ENCODE measurements at regions not wholly inside any gene's neighbourhood (a gene's known extent, or its start where the extent isn't known, plus 50 kb on each side); places are given as distances from the start of the nearest gene placed in this dataset.

DNA sequence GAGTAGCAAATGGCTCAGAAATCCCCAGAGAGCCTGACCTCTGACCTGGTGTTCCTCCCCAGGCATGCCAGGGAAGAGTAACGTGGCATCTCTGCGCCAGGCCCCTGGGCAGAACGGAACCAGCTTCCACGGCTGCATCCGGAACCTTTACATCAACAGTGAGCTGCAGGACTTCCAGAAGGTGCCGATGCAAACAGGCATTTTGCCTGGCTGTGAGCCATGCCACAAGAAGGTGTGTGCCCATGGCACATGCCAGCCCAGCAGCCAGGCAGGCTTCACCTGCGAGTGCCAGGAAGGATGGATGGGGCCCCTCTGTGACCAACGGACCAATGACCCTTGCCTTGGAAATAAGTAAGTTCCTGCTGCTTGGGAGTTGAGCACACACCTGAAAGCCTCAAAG, 83.4 kb upstream of the PACRGL start:
- no peaks in the 10 kb centered on the region for H3K36me3 ChIP-seq (ENCODE audit: control insufficient read depth in 2 of 2, insufficient read depth in 2 of 2, low read length in 1 of 2)
- no peak overlapping the region for H3K4me3 ChIP-seq (ENCODE audit: low read depth in 1 of 2, low read length in 2 of 2)
- H3K27ac ChIP-seq (ENCODE audit: low read depth in 2 of 2, low read length in 1 of 2), result no peak overlapping the region
- no peaks in the 10 kb centered on the region for H3K27me3 ChIP-seq (ENCODE audit: control insufficient read depth in 1 of 2, insufficient read depth in 2 of 2, low read length in 2 of 2)
- H3K4me1 ChIP-seq (ENCODE audit: control insufficient read depth in 2 of 2, insufficient read depth in 2 of 2, low read length in 1 of 2), result no peaks in the 10 kb centered on the region
- WGBS, 2 donors, result 80 to 86% methylated on average over 8 of the region's 8 CpGs
- no peaks in the 10 kb centered on the region for H3K9me3 ChIP-seq (ENCODE audit: control insufficient read depth in 2 of 2, insufficient read depth in 1 of 2, low read depth in 1 of 2, low read length in 1 of 2)

- no peak overlapping the region for H3K27ac ChIP-seq (ENCODE audit: low read depth in 2 of 2, low read length in 1 of 2)
- no peaks in the 10 kb centered on the region for H3K9me3 ChIP-seq (ENCODE audit: control insufficient read depth in 2 of 2, insufficient read depth in 1 of 2, low read depth in 1 of 2, low read length in 1 of 2)
- H3K27me3 ChIP-seq (ENCODE audit: control insufficient read depth in 1 of 2, insufficient read depth in 2 of 2, low read length in 2 of 2), result no peaks in the 10 kb centered on the region
- no peaks in the 10 kb centered on the region for H3K36me3 ChIP-seq (ENCODE audit: control insufficient read depth in 2 of 2, insufficient read depth in 2 of 2, low read length in 1 of 2)
- H3K4me3 ChIP-seq (ENCODE audit: low read depth in 1 of 2, low read length in 2 of 2), result no peak overlapping the region
- no peaks in the 10 kb centered on the region for H3K4me1 ChIP-seq (ENCODE audit: control insufficient read depth in 2 of 2, insufficient read depth in 2 of 2, low read length in 1 of 2)
- WGBS, 2 donors, result 36 to 40% methylated on average over 10 of the region's 10 CpGs
Measured at GRCh38 chr4:20617678-20618396, 82.4 kb upstream of the PACRGL start.

GRCh38 chr4:20618731-20619130, 81.5 kb upstream of the PACRGL start:
- H3K36me3 ChIP-seq (ENCODE audit: control insufficient read depth in 2 of 2, insufficient read depth in 2 of 2, low read length in 1 of 2), result no peaks in the 10 kb centered on the region
- H3K4me1 ChIP-seq (ENCODE audit: control insufficient read depth in 2 of 2, insufficient read depth in 2 of 2, low read length in 1 of 2), result no peaks in the 10 kb centered on the region
- H3K27me3 ChIP-seq (ENCODE audit: control insufficient read depth in 1 of 2, insufficient read depth in 2 of 2, low read length in 2 of 2), result no peaks in the 10 kb centered on the region
- no peak overlapping the region for H3K27ac ChIP-seq (ENCODE audit: low read depth in 2 of 2, low read length in 1 of 2)
- no peaks in the 10 kb centered on the region for H3K9me3 ChIP-seq (ENCODE audit: control insufficient read depth in 2 of 2, insufficient read depth in 1 of 2, low read depth in 1 of 2, low read length in 1 of 2)
- WGBS, 2 donors, result 73 to 79% methylated on average over 12 of the region's 12 CpGs
- H3K4me3 ChIP-seq (ENCODE audit: low read depth in 1 of 2, low read length in 2 of 2), result no peak overlapping the region

DNA sequence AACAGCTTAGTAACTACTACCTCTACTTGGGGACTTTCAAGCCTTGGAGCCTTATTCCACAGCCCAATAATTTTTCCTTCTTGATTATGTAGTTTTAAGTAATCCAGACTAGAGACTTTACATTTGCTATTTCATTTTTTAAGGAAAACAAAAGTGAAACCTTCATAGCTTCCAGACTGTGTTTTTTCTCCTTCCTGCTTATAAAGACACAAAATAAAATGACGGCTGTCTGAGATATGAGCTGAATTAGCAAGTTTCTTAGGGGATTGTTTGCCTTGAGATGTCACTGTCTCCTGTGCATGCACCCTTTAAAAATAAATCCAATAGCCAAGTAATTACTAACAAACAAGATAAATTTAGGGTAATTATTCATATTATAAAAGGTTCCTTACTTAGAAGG, 78.8 kb upstream of the PACRGL start:
- no peaks in the 10 kb centered on the region for H3K36me3 ChIP-seq (ENCODE audit: control insufficient read depth in 2 of 2, insufficient read depth in 2 of 2, low read length in 1 of 2)
- WGBS, 2 donors, result 33 to 37% methylated on average over 1 of the region's 1 CpG
- no peaks in the 10 kb centered on the region for H3K4me1 ChIP-seq (ENCODE audit: control insufficient read depth in 2 of 2, insufficient read depth in 2 of 2, low read length in 1 of 2)
- no peak overlapping the region for H3K27ac ChIP-seq (ENCODE audit: low read depth in 2 of 2, low read length in 1 of 2)
- H3K4me3 ChIP-seq (ENCODE audit: low read depth in 1 of 2, low read length in 2 of 2), result no peak overlapping the region
- no peaks in the 10 kb centered on the region for H3K9me3 ChIP-seq (ENCODE audit: control insufficient read depth in 2 of 2, insufficient read depth in 1 of 2, low read depth in 1 of 2, low read length in 1 of 2)
- no peaks in the 10 kb centered on the region for H3K27me3 ChIP-seq (ENCODE audit: control insufficient read depth in 1 of 2, insufficient read depth in 2 of 2, low read length in 2 of 2)

DNA sequence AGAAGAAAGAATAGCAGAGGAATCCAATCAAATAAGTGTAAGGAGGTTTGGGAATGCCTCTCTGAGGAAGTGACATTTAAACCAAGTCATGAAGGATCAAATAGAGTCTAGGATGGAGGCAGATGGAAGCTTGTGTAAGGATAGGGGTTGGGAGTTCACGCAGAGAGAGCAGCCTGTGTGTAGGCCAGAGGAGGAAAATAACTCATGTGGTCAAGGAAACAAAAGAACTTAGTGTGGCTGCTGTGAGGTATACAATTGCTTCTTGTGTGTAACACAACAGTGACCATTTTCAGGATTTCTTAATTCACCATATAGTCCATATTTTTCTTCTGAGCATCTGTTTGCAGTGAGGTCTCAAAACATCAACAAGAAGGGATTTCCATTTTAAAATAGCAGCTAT, 77.6 kb upstream of the PACRGL start:
- no peak overlapping the region for H3K27ac ChIP-seq (ENCODE audit: low read depth in 2 of 2, low read length in 1 of 2)
- H3K4me1 ChIP-seq (ENCODE audit: control insufficient read depth in 2 of 2, insufficient read depth in 2 of 2, low read length in 1 of 2), result no peaks in the 10 kb centered on the region
- no peaks in the 10 kb centered on the region for H3K27me3 ChIP-seq (ENCODE audit: control insufficient read depth in 1 of 2, insufficient read depth in 2 of 2, low read length in 2 of 2)
- H3K4me3 ChIP-seq (ENCODE audit: low read depth in 1 of 2, low read length in 2 of 2), result no peak overlapping the region
- H3K9me3 ChIP-seq (ENCODE audit: control insufficient read depth in 2 of 2, insufficient read depth in 1 of 2, low read depth in 1 of 2, low read length in 1 of 2), result no peaks in the 10 kb centered on the region
- no peaks in the 10 kb centered on the region for H3K36me3 ChIP-seq (ENCODE audit: control insufficient read depth in 2 of 2, insufficient read depth in 2 of 2, low read length in 1 of 2)
- WGBS, 2 donors, result 95% methylated on average over 1 of the region's 1 CpG

DNA sequence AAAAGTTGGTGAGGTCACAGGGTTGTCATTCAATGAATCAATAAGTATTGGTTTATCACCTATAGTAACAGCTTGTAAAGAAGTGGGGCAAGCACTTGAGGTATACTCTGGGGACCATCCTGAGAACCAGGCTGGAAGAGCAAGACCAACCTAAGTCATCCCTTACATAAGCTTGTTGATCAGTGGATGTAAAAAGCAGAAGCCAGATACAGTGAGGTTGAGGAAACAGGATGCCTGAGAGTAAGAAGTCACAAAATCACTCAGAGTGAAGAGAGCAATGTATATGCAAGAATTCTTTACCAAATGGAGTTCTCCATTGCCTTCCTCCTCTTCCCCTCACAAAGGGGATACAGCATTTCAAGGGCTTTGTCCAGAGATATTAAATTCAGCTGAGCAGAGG, 76.3 kb upstream of the PACRGL start:
- Histone ChIP-seq H3K4me3 (ENCODE audit: low read depth in 1 of 2, low read length in 2 of 2) (no peak overlapping the region), H3K9me3 (ENCODE audit: control insufficient read depth in 2 of 2, insufficient read depth in 1 of 2, low read depth in 1 of 2, low read length in 1 of 2) (no peaks in the 10 kb centered on the region), H3K4me1 (ENCODE audit: control insufficient read depth in 2 of 2, insufficient read depth in 2 of 2, low read length in 1 of 2) (no peaks in the 10 kb centered on the region), H3K27ac (ENCODE audit: low read depth in 2 of 2, low read length in 1 of 2) (no peak overlapping the region), H3K36me3 (ENCODE audit: control insufficient read depth in 2 of 2, insufficient read depth in 2 of 2, low read length in 1 of 2) (no peaks in the 10 kb centered on the region), H3K27me3 (ENCODE audit: control insufficient read depth in 1 of 2, insufficient read depth in 2 of 2, low read length in 2 of 2) (no peaks in the 10 kb centered on the region)

DNA sequence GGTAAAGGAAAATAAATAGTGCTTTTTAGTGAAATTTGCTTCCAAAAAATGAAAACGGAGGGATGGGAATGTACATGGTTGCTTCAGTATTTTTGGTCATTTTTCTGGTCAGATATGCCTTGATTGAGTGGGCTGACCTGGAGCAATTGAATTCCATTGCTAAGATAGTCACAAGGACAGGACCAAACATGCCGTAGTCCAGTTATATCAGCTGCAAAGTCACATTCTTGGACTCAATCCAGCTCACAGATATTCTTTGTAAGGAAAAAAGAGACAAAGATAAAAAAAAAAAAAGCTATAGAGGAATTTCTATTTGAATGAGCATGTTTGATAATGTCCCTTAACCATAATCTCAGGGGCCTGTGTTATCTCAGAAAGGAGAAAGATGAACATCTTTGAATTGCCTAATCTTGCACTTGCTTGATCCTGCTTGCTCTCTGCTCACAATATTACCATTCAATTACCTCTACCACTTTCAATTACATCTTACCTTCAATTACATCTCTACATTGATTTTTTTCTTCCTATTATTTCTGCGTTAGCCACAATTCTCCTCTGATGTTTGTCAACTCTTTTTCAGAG, 75.4 kb upstream of the PACRGL start:
- 45 to 46% methylated on average over 3 of the region's 3 CpGs for WGBS, 2 donors
- Histone ChIP-seq H3K9me3 (ENCODE audit: control insufficient read depth in 2 of 2, insufficient read depth in 1 of 2, low read depth in 1 of 2, low read length in 1 of 2) (no peaks in the 10 kb centered on the region), H3K27me3 (ENCODE audit: control insufficient read depth in 1 of 2, insufficient read depth in 2 of 2, low read length in 2 of 2) (no peaks in the 10 kb centered on the region), H3K4me3 (ENCODE audit: low read depth in 1 of 2, low read length in 2 of 2) (no peak overlapping the region), H3K4me1 (ENCODE audit: control insufficient read depth in 2 of 2, insufficient read depth in 2 of 2, low read length in 1 of 2) (no peaks in the 10 kb centered on the region), H3K27ac (ENCODE audit: low read depth in 2 of 2, low read length in 1 of 2) (no peak overlapping the region), H3K36me3 (ENCODE audit: control insufficient read depth in 2 of 2, insufficient read depth in 2 of 2, low read length in 1 of 2) (no peaks in the 10 kb centered on the region)

- no peak overlapping the region for H3K4me3 ChIP-seq (ENCODE audit: low read depth in 1 of 2, low read length in 2 of 2)
- no peaks in the 10 kb centered on the region for H3K36me3 ChIP-seq (ENCODE audit: control insufficient read depth in 2 of 2, insufficient read depth in 2 of 2, low read length in 1 of 2)
- no peaks in the 10 kb centered on the region for H3K27me3 ChIP-seq (ENCODE audit: control insufficient read depth in 1 of 2, insufficient read depth in 2 of 2, low read length in 2 of 2)
- no peaks in the 10 kb centered on the region for H3K9me3 ChIP-seq (ENCODE audit: control insufficient read depth in 2 of 2, insufficient read depth in 1 of 2, low read depth in 1 of 2, low read length in 1 of 2)
- no peaks in the 10 kb centered on the region for H3K4me1 ChIP-seq (ENCODE audit: control insufficient read depth in 2 of 2, insufficient read depth in 2 of 2, low read length in 1 of 2)
- WGBS, 2 donors, result 70 to 79% methylated on average over 3 of the region's 3 CpGs
- no peak overlapping the region for H3K27ac ChIP-seq (ENCODE audit: low read depth in 2 of 2, low read length in 1 of 2)
Measured at GRCh38 chr4:20625426-20625825, 74.8 kb upstream of the PACRGL start.

- no peaks in the 10 kb centered on the region for H3K9me3 ChIP-seq (ENCODE audit: control insufficient read depth in 2 of 2, insufficient read depth in 1 of 2, low read depth in 1 of 2, low read length in 1 of 2)
- 53 to 69% methylated on average over 5 of the region's 5 CpGs for WGBS, 2 donors
- H3K36me3 ChIP-seq (ENCODE audit: control insufficient read depth in 2 of 2, insufficient read depth in 2 of 2, low read length in 1 of 2), result no peaks in the 10 kb centered on the region
- no peak overlapping the region for H3K4me3 ChIP-seq (ENCODE audit: low read depth in 1 of 2, low read length in 2 of 2)
- no peaks in the 10 kb centered on the region for H3K27me3 ChIP-seq (ENCODE audit: control insufficient read depth in 1 of 2, insufficient read depth in 2 of 2, low read length in 2 of 2)
- no peaks in the 10 kb centered on the region for H3K4me1 ChIP-seq (ENCODE audit: control insufficient read depth in 2 of 2, insufficient read depth in 2 of 2, low read length in 1 of 2)
- H3K27ac ChIP-seq (ENCODE audit: low read depth in 2 of 2, low read length in 1 of 2), result no peak overlapping the region
Measured at GRCh38 chr4:20626326-20627005, 73.8 kb upstream of the PACRGL start.

DNA sequence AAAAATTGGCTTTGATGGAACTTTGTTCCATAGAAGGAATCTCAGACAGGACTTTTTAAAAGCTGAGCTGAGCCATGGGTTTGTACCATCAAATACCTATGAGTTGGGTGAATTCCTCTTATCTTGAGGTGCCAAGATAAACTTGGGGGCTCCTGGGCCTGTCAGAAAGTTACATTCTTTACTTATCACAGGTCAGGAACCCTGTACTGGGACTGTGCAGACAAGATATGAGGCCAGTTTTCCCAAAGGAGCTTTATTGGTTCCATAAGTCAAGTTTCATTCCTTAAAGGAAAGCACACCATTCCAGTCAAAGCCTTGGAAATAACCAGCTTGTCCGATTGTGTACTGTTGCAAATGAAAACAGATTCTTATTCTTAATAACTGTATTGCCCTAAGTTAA, 72.4 kb upstream of the PACRGL start:
- H3K9me3 ChIP-seq (ENCODE audit: control insufficient read depth in 2 of 2, insufficient read depth in 1 of 2, low read depth in 1 of 2, low read length in 1 of 2), result no peaks in the 10 kb centered on the region
- H3K4me1 ChIP-seq (ENCODE audit: control insufficient read depth in 2 of 2, insufficient read depth in 2 of 2, low read length in 1 of 2), result no peaks in the 10 kb centered on the region
- no peak overlapping the region for H3K27ac ChIP-seq (ENCODE audit: low read depth in 2 of 2, low read length in 1 of 2)
- no peaks in the 10 kb centered on the region for H3K27me3 ChIP-seq (ENCODE audit: control insufficient read depth in 1 of 2, insufficient read depth in 2 of 2, low read length in 2 of 2)
- 85% methylated on average over 1 of the region's 1 CpG for WGBS, 2 donors
- H3K36me3 ChIP-seq (ENCODE audit: control insufficient read depth in 2 of 2, insufficient read depth in 2 of 2, low read length in 1 of 2), result no peaks in the 10 kb centered on the region
- no peak overlapping the region for H3K4me3 ChIP-seq (ENCODE audit: low read depth in 1 of 2, low read length in 2 of 2)
